HEK293 (cell line): ENCODE measurements at regions not wholly inside any gene's neighbourhood (a gene's known extent, or its start where the extent isn't known, plus 50 kb on each side); places are given as distances from the start of the nearest gene placed in this dataset.

Experiments used
- BCL6B ChIP-seq: fragments of 450-650 bp; formaldehyde crosslinking; IDR thresholded peaks from 2 replicates; pipeline ENCODE4 v1.5.1; 2017; ENCODE audit warnings: missing biosample characterization, missing genetic modification characterization
- CTCF ChIP-seq: fragments of 450-650 bp; formaldehyde crosslinking; IDR thresholded peaks from 2 replicates; pipeline ENCODE4 v1.5.1; 2016; ENCODE audit warnings: missing biosample characterization, missing genetic modification characterization
- MYNN ChIP-seq: fragments of 450-650 bp; formaldehyde crosslinking; IDR thresholded peaks from 2 replicates; pipeline ENCODE4 v1.5.1; 2016; ENCODE audit warnings: missing biosample characterization, missing genetic modification characterization, borderline replicate concordance
- ZBTB10 ChIP-seq: fragments of 450-650 bp; formaldehyde crosslinking; IDR thresholded peaks from 2 replicates; pipeline ENCODE4 v1.5.1; 2016; ENCODE audit warnings: missing biosample characterization, missing genetic modification characterization
- ZBTB8A ChIP-seq: fragments of 450-650 bp; formaldehyde crosslinking; IDR thresholded peaks from 2 replicates; pipeline ENCODE4 v1.5.1; 2016; ENCODE audit warnings: missing biosample characterization, missing genetic modification characterization
- ZFP37 ChIP-seq: fragments of 450-650 bp; formaldehyde crosslinking; IDR thresholded peaks from 2 replicates; pipeline ENCODE4 v1.5.1; 2016; ENCODE audit warnings: missing biosample characterization, missing genetic modification characterization
- ZNF10 ChIP-seq: fragments of 450-650 bp; formaldehyde crosslinking; IDR thresholded peaks from 2 replicates; pipeline ENCODE4 v1.5.1; 2017; ENCODE audit warnings: missing biosample characterization, missing genetic modification characterization
- ZNF146 ChIP-seq: fragments of 450-650 bp; formaldehyde crosslinking; IDR thresholded peaks from 2 replicates; pipeline ENCODE4 v1.5.1; 2016; ENCODE audit warnings: missing biosample characterization, missing genetic modification characterization
- ZNF239 ChIP-seq: fragments of 450-650 bp; formaldehyde crosslinking; IDR thresholded peaks from 2 replicates; pipeline ENCODE4 v1.5.1; 2016; ENCODE audit warnings: missing biosample characterization, missing genetic modification characterization
- ZNF292 ChIP-seq: fragments of 450-650 bp; formaldehyde crosslinking; IDR thresholded peaks from 2 replicates; pipeline ENCODE4 v1.5.1; 2016; ENCODE audit warnings: low read depth, missing biosample characterization, missing genetic modification characterization, borderline replicate concordance
- ZNF530 ChIP-seq: fragments of 450-650 bp; formaldehyde crosslinking; IDR thresholded peaks from 2 replicates; pipeline ENCODE4 v1.5.1; 2016; ENCODE audit warnings: low read depth, missing biosample characterization, missing genetic modification characterization
- ZNF626 ChIP-seq: fragments of 450-650 bp; sonication (Bioruptor Pico); formaldehyde crosslinking; IDR thresholded peaks from 2 replicates; pipeline ENCODE4 v1.5.1; 2018; ENCODE audit warnings: missing biosample characterization, missing genetic modification characterization, inconsistent platforms
- ZNF670 ChIP-seq: fragments of 450-650 bp; formaldehyde crosslinking; IDR thresholded peaks from 2 replicates; pipeline ENCODE4 v1.5.1; 2016; ENCODE audit warnings: missing biosample characterization, missing genetic modification characterization, low read depth
- ZNF701 ChIP-seq: fragments of 450-650 bp; formaldehyde crosslinking; IDR thresholded peaks from 2 replicates; pipeline ENCODE4 v1.5.1; 2016; ENCODE audit warnings: missing biosample characterization, missing genetic modification characterization

- TF ChIP-seq ZNF239 (no peak), CTCF (tag by site-specific recombination) (no peak), ZNF146 (no peak), ZNF530 (no peak), MYNN (tag by site-specific recombination) (no peak), ZNF701 (tag by site-specific recombination) (no peak), BCL6B (no peak), ZFP37 (tag by site-specific recombination) (no peak), ZNF626 (tag by site-specific recombination) (no peak), ZNF670 (tag by site-specific recombination) (no peak), ZNF292 (no peak), ZNF10 (tag by site-specific recombination) (no peak), ZBTB8A (tag by site-specific recombination) (no peak), ZBTB10 (tag by site-specific recombination) (no peak)
Measured at GRCh38 chr1:172882791-172883386, 167.9 kb downstream of the TNFSF18 start.
